ENCODE measurements at regions not wholly inside any gene's neighbourhood (a gene's known extent, or its start where the extent isn't known, plus 50 kb on each side); places are given as distances from the start of the nearest gene placed in this dataset.

GRCh38 chr21:19692231-19692630, 1288.6 kb upstream of the TMPRSS15 start:
- no peak overlapping the region for H3K4me3 ChIP-seq (ENCODE audit: low read depth, low read length)
- no peak overlapping the region for H3K18ac ChIP-seq (ENCODE audit: low read length)
- H4K91ac ChIP-seq (ENCODE audit: low read depth, low read length) = no peak overlapping the region
- no peak overlapping the region for H2BK5ac ChIP-seq (ENCODE audit: low read depth, low read length, poor library complexity)
- H3K23ac ChIP-seq (ENCODE audit: low read length) = no peak overlapping the region
- no peak overlapping the region for H2AFZ ChIP-seq (ENCODE audit: insufficient read depth, low read length, poor library complexity)
- no peaks in the 10 kb centered on the region for H3K79me1 ChIP-seq (ENCODE audit: low read length)
- no peaks in the 10 kb centered on the region for H3K79me2 ChIP-seq (ENCODE audit: control insufficient read depth, insufficient read depth, low read length, poor library complexity)
- H3K4me1 ChIP-seq (ENCODE audit: control insufficient read depth in 1 of 2, insufficient read depth in 2 of 2, low read length in 2 of 2) = no peaks in the 10 kb centered on the region
- H2BK12ac ChIP-seq (ENCODE audit: low read length) = no peak overlapping the region
- no peak overlapping the region for H3K14ac ChIP-seq (ENCODE audit: low read length)
- no peak overlapping the region for H4K8ac ChIP-seq (ENCODE audit: low read depth, low read length)
- no peak overlapping the region for H2BK120ac ChIP-seq (ENCODE audit: insufficient read depth, low read length, poor library complexity)
- no peak overlapping the region for H3K9ac ChIP-seq (ENCODE audit: low read length)
- no peak overlapping the region for H2AK5ac ChIP-seq (ENCODE audit: low read length)
- DNase-seq = no peak
- H3K4me2 ChIP-seq (ENCODE audit: low read length) = no peak overlapping the region
- no peak overlapping the region for H3K27ac ChIP-seq (ENCODE audit: low read depth, low read length)
- H3K27me3 ChIP-seq (ENCODE audit: insufficient read depth, low read length) = no peaks in the 10 kb centered on the region
- H3K4ac ChIP-seq (ENCODE audit: low read depth, low read length) = no peak overlapping the region
- H4K12ac ChIP-seq (ENCODE audit: low read depth, low read length) = no peak overlapping the region
- H3K9me3 ChIP-seq (ENCODE audit: insufficient read depth, low read depth, low read length) = no peaks in the 10 kb centered on the region
- no peaks in the 10 kb centered on the region for H3K36me3 ChIP-seq (ENCODE audit: control insufficient read depth in 1 of 2, insufficient read depth in 2 of 2, low read length in 2 of 2)

GRCh38 chr21:19695796-19696195, 1292.2 kb upstream of the TMPRSS15 start:
- WGBS (ENCODE audit: extremely low coverage, insufficient coverage, insufficient read length) = no CpG with 5 or more reads among the region's 1 CpG
- no peak overlapping the region for H2BK120ac ChIP-seq (ENCODE audit: insufficient read depth, low read length, poor library complexity)
- no peak overlapping the region for H4K12ac ChIP-seq (ENCODE audit: low read depth, low read length)
- no peak overlapping the region for H3K23ac ChIP-seq (ENCODE audit: low read length)
- no peaks in the 10 kb centered on the region for H3K79me1 ChIP-seq (ENCODE audit: low read length)
- no peaks in the 10 kb centered on the region for H3K4me1 ChIP-seq (ENCODE audit: control insufficient read depth in 1 of 2, insufficient read depth in 2 of 2, low read length in 2 of 2)
- no peak overlapping the region for H3K18ac ChIP-seq (ENCODE audit: low read length)
- no peak overlapping the region for H4K8ac ChIP-seq (ENCODE audit: low read depth, low read length)
- H3K27ac ChIP-seq (ENCODE audit: low read depth, low read length) = no peak overlapping the region
- H3K36me3 ChIP-seq (ENCODE audit: control insufficient read depth in 1 of 2, insufficient read depth in 2 of 2, low read length in 2 of 2) = no peaks in the 10 kb centered on the region
- DNase-seq = no peak
- H2AK5ac ChIP-seq (ENCODE audit: low read length) = no peak overlapping the region
- no peak overlapping the region for H3K4me3 ChIP-seq (ENCODE audit: low read depth, low read length)
- H2AFZ ChIP-seq (ENCODE audit: insufficient read depth, low read length, poor library complexity) = no peak overlapping the region
- H4K91ac ChIP-seq (ENCODE audit: low read depth, low read length) = no peak overlapping the region
- no peak overlapping the region for H3K14ac ChIP-seq (ENCODE audit: low read length)
- H3K9ac ChIP-seq (ENCODE audit: low read length) = no peak overlapping the region
- H3K27me3 ChIP-seq (ENCODE audit: insufficient read depth, low read length) = no peaks in the 10 kb centered on the region
- H2BK5ac ChIP-seq (ENCODE audit: low read depth, low read length, poor library complexity) = no peak overlapping the region
- no peak overlapping the region for H3K4me2 ChIP-seq (ENCODE audit: low read length)
- no peaks in the 10 kb centered on the region for H3K79me2 ChIP-seq (ENCODE audit: control insufficient read depth, insufficient read depth, low read length, poor library complexity)
- H3K9me3 ChIP-seq (ENCODE audit: insufficient read depth, low read depth, low read length) = no peaks in the 10 kb centered on the region
- no peak overlapping the region for H3K4ac ChIP-seq (ENCODE audit: low read depth, low read length)
- H2BK12ac ChIP-seq (ENCODE audit: low read length) = no peak overlapping the region

- Histone ChIP-seq H3K9me3 (ENCODE audit: insufficient read depth, low read depth, low read length) (no peaks in the 10 kb centered on the region), H3K36me3 (ENCODE audit: control insufficient read depth in 1 of 2, insufficient read depth in 2 of 2, low read length in 2 of 2) (no peaks in the 10 kb centered on the region), H3K4me1 (ENCODE audit: control insufficient read depth in 1 of 2, insufficient read depth in 2 of 2, low read length in 2 of 2) (no peaks in the 10 kb centered on the region), H3K4me3 (ENCODE audit: low read depth, low read length) (no peak overlapping the region), H3K27me3 (ENCODE audit: insufficient read depth, low read length) (no peaks in the 10 kb centered on the region), H3K4me2 (ENCODE audit: low read length) (no peak overlapping the region), H2AK5ac (ENCODE audit: low read length) (no peak overlapping the region), H2BK12ac (ENCODE audit: low read length) (no peak overlapping the region), H4K12ac (ENCODE audit: low read depth, low read length) (no peak overlapping the region), H3K14ac (ENCODE audit: low read length) (no peak overlapping the region), H4K91ac (ENCODE audit: low read depth, low read length) (no peak overlapping the region), H2BK120ac (ENCODE audit: insufficient read depth, low read length, poor library complexity) (no peak overlapping the region), H3K4ac (ENCODE audit: low read depth, low read length) (no peak overlapping the region), H3K9ac (ENCODE audit: low read length) (no peak overlapping the region), H3K18ac (ENCODE audit: low read length) (no peak overlapping the region), H4K8ac (ENCODE audit: low read depth, low read length) (no peak overlapping the region), H3K79me2 (ENCODE audit: control insufficient read depth, insufficient read depth, low read length, poor library complexity) (no peaks in the 10 kb centered on the region), H2AFZ (ENCODE audit: insufficient read depth, low read length, poor library complexity) (no peak overlapping the region), H2BK5ac (ENCODE audit: low read depth, low read length, poor library complexity) (no peak overlapping the region), H3K27ac (ENCODE audit: low read depth, low read length) (no peak overlapping the region), H3K23ac (ENCODE audit: low read length) (no peak overlapping the region), H3K79me1 (ENCODE audit: low read length) (no peaks in the 10 kb centered on the region)
- no peak for DNase-seq
Measured at GRCh38 chr21:19700476-19700875, 1296.9 kb upstream of the TMPRSS15 start.

GRCh38 chr21:19702726-19703125, 1295.5 kb upstream of the NCAM2 start:
- Histone ChIP-seq H3K9ac (ENCODE audit: low read length) (no peak overlapping the region), H3K27ac (ENCODE audit: low read depth, low read length) (no peak overlapping the region), H3K79me1 (ENCODE audit: low read length) (no peaks in the 10 kb centered on the region), H3K4me1 (ENCODE audit: control insufficient read depth in 1 of 2, insufficient read depth in 2 of 2, low read length in 2 of 2) (no peaks in the 10 kb centered on the region), H4K12ac (ENCODE audit: low read depth, low read length) (no peak overlapping the region), H3K27me3 (ENCODE audit: insufficient read depth, low read length) (no peaks in the 10 kb centered on the region), H3K9me3 (ENCODE audit: insufficient read depth, low read depth, low read length) (no peaks in the 10 kb centered on the region), H2BK5ac (ENCODE audit: low read depth, low read length, poor library complexity) (no peak overlapping the region), H3K14ac (ENCODE audit: low read length) (no peak overlapping the region), H3K23ac (ENCODE audit: low read length) (no peak overlapping the region), H3K4me2 (ENCODE audit: low read length) (no peak overlapping the region), H3K18ac (ENCODE audit: low read length) (no peak overlapping the region), H3K36me3 (ENCODE audit: control insufficient read depth in 1 of 2, insufficient read depth in 2 of 2, low read length in 2 of 2) (no peaks in the 10 kb centered on the region), H4K8ac (ENCODE audit: low read depth, low read length) (no peak overlapping the region), H4K91ac (ENCODE audit: low read depth, low read length) (no peak overlapping the region), H2BK120ac (ENCODE audit: insufficient read depth, low read length, poor library complexity) (no peak overlapping the region), H2AK5ac (ENCODE audit: low read length) (no peak overlapping the region), H3K79me2 (ENCODE audit: control insufficient read depth, insufficient read depth, low read length, poor library complexity) (no peaks in the 10 kb centered on the region), H2AFZ (ENCODE audit: insufficient read depth, low read length, poor library complexity) (no peak overlapping the region), H3K4me3 (ENCODE audit: low read depth, low read length) (no peak overlapping the region), H2BK12ac (ENCODE audit: low read length) (no peak overlapping the region), H3K4ac (ENCODE audit: low read depth, low read length) (no peak overlapping the region)
- no peak for DNase-seq
- WGBS (ENCODE audit: extremely low coverage, insufficient coverage, insufficient read length) = no CpG with 5 or more reads among the region's 1 CpG

- H3K79me2 ChIP-seq (ENCODE audit: control insufficient read depth, insufficient read depth, low read length, poor library complexity) = no peaks in the 10 kb centered on the region
- no peak overlapping the region for H3K18ac ChIP-seq (ENCODE audit: low read length)
- H4K91ac ChIP-seq (ENCODE audit: low read depth, low read length) = no peak overlapping the region
- no peak overlapping the region for H3K14ac ChIP-seq (ENCODE audit: low read length)
- no peak overlapping the region for H3K4me2 ChIP-seq (ENCODE audit: low read length)
- no peak overlapping the region for H2AFZ ChIP-seq (ENCODE audit: insufficient read depth, low read length, poor library complexity)
- H4K8ac ChIP-seq (ENCODE audit: low read depth, low read length) = no peak overlapping the region
- H3K27me3 ChIP-seq (ENCODE audit: insufficient read depth, low read length) = no peaks in the 10 kb centered on the region
- H3K4me1 ChIP-seq (ENCODE audit: control insufficient read depth in 1 of 2, insufficient read depth in 2 of 2, low read length in 2 of 2) = no peaks in the 10 kb centered on the region
- H4K12ac ChIP-seq (ENCODE audit: low read depth, low read length) = no peak overlapping the region
- H3K4me3 ChIP-seq (ENCODE audit: low read depth, low read length) = no peak overlapping the region
- no peak overlapping the region for H2AK5ac ChIP-seq (ENCODE audit: low read length)
- no peak overlapping the region for H2BK120ac ChIP-seq (ENCODE audit: insufficient read depth, low read length, poor library complexity)
- H3K79me1 ChIP-seq (ENCODE audit: low read length) = no peaks in the 10 kb centered on the region
- H2BK12ac ChIP-seq (ENCODE audit: low read length) = no peak overlapping the region
- H3K23ac ChIP-seq (ENCODE audit: low read length) = no peak overlapping the region
- H3K27ac ChIP-seq (ENCODE audit: low read depth, low read length) = no peak overlapping the region
- no peak overlapping the region for H3K9ac ChIP-seq (ENCODE audit: low read length)
- H3K9me3 ChIP-seq (ENCODE audit: insufficient read depth, low read depth, low read length) = no peaks in the 10 kb centered on the region
- DNase-seq = no peak
- H2BK5ac ChIP-seq (ENCODE audit: low read depth, low read length, poor library complexity) = no peak overlapping the region
- no peaks in the 10 kb centered on the region for H3K36me3 ChIP-seq (ENCODE audit: control insufficient read depth in 1 of 2, insufficient read depth in 2 of 2, low read length in 2 of 2)
- H3K4ac ChIP-seq (ENCODE audit: low read depth, low read length) = no peak overlapping the region
Measured at GRCh38 chr21:19704832-19705231, 1293.4 kb upstream of the NCAM2 start.
